ENCODE measurements at regions not wholly inside any gene's neighbourhood (a gene's known extent, or its start where the extent isn't known, plus 50 kb on each side); places are given as distances from the start of the nearest gene placed in this dataset.
"Not testable (repeated sequence)": the region's sequence is repeated elsewhere in the genome, so short reads cannot be mapped to it uniquely, and the experiment has no call there.

DNA sequence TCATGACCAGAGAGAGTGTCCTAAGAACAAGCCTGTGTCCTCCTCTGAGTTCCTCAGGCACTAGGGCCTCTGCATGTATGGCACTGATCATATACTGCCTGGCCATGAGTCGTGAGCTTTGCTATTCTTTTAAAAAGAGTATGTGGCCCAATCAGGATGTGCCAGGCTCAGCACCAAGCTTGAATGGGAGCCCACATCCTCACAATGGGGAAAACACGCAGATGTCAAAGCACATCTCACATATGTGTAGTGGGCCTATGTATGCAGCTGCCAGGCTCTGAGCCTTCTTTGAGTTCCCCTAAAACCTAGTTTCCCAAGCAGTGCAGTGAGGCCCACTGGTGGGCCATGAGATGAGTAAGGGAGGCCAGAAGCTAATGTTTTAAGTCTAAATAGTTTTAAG lies 69.9 kb upstream of the SLC1A4 start:
- H3K9me3 Mint-ChIP-seq = peaks cover 20% of the 10 kb centered on the region
- H3K4me3 Mint-ChIP-seq = peak overlapping the region; percentile 8
- no peaks in the 10 kb centered on the region for H3K36me3 Mint-ChIP-seq (ENCODE audit: low read depth)
- H3K27me3 Mint-ChIP-seq (ENCODE audit: low read depth, poor library complexity) = peaks cover 3% of the 10 kb centered on the region
- H3K27ac Mint-ChIP-seq = no peak overlapping the region
- peaks cover 6% of the 10 kb centered on the region for H3K4me1 Mint-ChIP-seq
- DNase-seq = no peak
- TF ChIP-seq, protein P1, sequence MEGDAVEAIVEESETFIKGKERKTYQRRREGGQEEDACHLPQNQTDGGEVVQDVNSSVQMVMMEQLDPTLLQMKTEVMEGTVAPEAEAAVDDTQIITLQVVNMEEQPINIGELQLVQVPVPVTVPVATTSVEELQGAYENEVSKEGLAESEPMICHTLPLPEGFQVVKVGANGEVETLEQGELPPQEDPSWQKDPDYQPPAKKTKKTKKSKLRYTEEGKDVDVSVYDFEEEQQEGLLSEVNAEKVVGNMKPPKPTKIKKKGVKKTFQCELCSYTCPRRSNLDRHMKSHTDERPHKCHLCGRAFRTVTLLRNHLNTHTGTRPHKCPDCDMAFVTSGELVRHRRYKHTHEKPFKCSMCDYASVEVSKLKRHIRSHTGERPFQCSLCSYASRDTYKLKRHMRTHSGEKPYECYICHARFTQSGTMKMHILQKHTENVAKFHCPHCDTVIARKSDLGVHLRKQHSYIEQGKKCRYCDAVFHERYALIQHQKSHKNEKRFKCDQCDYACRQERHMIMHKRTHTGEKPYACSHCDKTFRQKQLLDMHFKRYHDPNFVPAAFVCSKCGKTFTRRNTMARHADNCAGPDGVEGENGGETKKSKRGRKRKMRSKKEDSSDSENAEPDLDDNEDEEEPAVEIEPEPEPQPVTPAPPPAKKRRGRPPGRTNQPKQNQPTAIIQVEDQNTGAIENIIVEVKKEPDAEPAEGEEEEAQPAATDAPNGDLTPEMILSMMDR (IDR thresholded peaks at IDR 0.05) = no peak

DNA sequence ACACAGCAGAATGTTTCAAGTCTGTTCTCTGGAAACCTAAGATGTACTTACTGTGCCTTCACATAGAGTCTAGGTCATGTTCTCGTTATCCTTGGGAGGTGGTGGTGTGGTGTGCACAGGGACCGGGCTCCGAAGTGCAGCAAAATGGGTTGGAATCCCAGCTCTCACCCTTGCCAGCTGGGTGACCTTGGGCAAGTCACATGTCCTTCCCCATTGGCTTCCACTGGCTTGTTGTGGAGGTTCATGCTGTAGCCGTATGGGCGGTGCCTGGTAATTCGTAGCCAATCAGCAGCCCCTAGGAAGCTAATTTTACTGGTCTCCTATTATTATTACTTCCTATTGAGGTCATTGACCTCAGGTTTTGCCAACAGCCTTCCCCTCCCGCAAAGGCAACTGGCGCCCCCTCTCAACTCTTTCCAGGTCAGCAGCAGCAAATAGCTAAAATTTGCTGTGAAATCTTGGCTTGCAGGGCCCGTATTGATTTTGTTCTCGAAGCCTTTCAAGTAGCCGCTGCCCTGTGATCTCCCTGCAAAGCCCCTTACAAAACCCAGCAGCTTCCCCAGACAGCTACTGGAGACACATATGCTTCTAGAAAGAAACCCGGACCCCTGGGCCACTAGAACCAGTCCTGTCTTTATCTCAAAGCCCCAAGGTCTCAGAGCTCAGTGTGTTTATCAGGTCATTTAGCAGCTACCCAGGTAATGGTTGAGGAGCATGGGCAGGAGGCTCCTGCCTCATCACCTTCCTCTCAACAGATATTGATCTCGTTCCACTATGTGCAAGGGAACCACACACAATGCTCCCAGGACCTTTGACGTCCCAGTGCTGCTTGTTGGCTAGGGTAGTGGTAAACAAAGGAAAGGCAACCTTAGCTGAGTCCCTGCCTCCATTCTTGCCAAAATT lies 66.5 kb upstream of the SLC1A4 start:
- H3K27ac Mint-ChIP-seq = peak overlapping the region; percentile 39

DNA sequence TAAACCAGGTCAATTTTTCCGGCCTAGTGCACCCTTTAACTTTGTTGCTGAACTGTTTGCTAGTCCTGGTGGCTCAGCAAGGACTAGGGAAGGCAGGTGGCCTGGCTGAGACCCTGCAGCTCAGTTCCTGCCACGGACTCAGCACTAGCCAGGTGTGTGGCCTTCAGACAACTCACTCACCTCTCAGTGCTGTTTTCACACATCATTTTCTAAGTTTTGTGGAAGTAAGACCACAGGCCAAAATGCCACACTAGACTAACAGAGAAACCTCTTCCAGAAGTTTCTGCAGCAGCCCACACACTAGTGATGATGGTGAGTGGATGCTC lies 65.9 kb upstream of the SLC1A4 start:
- Mint-ChIP-seq H3K36me3 (ENCODE audit: low read depth) (no peaks in the 10 kb centered on the region), H3K4me3 (no peak overlapping the region), H3K27ac (no peak overlapping the region), H3K9me3 (peaks cover 38% of the 10 kb centered on the region), H3K4me1 (no peaks in the 10 kb centered on the region), H3K27me3 (ENCODE audit: low read depth, poor library complexity) (peaks cover 16% of the 10 kb centered on the region)
- TF ChIP-seq, protein P1 (IDR thresholded peaks at IDR 0.05) = no peak
- no peak for DNase-seq

More for the DNA sequence above, 66.5 kb upstream of the SLC1A4 start:
- no peaks in the 10 kb centered on the region for H3K4me1 Mint-ChIP-seq
- peaks cover 14% of the 10 kb centered on the region for H3K27me3 Mint-ChIP-seq (ENCODE audit: low read depth, poor library complexity)
- no peak for DNase-seq
- TF ChIP-seq, protein P1 (IDR thresholded peaks at IDR 0.05) = no peak
- H3K9me3 Mint-ChIP-seq = peaks cover 42% of the 10 kb centered on the region
- H3K36me3 Mint-ChIP-seq (ENCODE audit: low read depth) = no peaks in the 10 kb centered on the region
- no peak overlapping the region for H3K4me3 Mint-ChIP-seq

DNA sequence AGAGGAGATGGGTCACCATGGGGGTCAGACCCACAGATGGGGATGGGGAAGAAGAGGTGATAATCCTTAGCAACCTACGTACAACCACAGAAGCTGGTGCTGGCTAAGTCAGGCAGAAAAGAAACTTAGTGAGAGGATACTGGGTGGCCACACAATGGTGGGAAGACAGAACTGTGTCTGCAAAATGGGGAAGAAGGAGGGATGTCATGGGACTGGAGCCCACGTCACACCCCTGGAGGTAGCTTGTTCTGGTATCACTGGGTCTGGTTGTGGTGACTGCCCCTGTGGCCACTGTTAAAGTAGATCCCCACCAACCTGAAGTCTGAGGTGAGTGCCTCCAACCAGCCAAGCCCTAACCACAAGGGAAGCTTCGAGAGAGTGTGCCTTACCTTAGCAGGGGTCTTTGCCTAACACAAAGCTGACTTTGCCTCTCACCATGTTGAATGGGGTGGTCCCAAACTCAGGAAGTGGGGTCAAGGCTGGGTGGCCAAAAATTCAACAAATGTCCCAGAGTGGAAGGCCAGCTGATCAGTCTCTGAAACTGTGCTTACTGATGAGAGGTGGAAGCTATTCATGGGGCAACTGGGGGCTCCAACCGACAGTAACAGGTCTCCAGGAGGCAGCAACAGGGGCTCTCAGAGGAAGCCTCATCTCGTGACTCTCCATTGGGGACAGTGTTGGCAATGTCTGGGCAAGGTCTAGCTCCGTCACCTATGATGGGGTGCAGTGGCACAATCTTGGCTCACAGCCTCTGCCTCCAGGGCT lies 64.8 kb upstream of the SLC1A4 start:
- TF ChIP-seq, protein P1 (IDR thresholded peaks at IDR 0.05) = no peak
- Mint-ChIP-seq H3K9me3 (peaks cover 28% of the 10 kb centered on the region), H3K4me3 (no peak overlapping the region), H3K27ac (no peak overlapping the region), H3K4me1 (no peaks in the 10 kb centered on the region), H3K27me3 (ENCODE audit: low read depth, poor library complexity) (peaks cover 20% of the 10 kb centered on the region), H3K36me3 (ENCODE audit: low read depth) (no peaks in the 10 kb centered on the region)
- no peak for DNase-seq

DNA sequence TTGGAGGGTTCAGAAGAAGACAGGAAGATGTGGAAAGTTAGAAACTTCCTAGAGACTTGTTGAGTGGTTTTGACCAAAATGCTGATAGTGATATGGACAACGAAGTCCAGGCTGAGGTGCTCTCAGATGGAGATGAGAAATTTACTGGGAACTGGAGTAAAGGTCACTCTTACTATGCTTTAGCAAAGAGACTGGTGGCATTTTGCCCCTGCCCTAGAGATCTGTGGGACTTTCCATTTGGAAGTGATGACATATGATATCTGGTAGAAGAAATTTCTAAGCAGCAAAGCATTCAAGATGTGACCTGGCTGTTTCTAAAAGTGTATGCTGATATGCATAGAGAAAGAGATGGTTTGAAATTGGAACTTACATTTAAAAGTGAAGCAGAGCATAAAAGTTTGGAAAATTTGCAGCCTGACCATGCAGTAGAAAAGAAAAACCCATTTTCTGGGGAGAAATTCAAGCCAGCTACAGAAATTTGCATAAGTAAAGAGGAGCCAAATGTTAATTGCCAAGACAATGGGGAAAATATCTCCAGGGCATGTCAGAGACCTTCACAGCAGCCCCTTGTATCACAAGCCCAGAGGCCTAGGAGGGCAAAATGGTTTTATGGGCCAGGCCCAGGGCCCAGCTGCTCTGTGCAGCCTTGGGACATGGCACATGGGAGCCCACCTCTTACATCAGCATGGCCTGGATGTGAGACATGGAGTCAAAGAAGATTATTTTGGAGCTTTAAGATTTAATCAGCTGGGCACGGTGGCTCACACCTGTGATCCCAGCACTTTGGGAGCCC lies 63.1 kb upstream of the SLC1A4 start:
- H3K4me3 Mint-ChIP-seq; DNase-seq; H3K27ac Mint-ChIP-seq; H3K36me3 Mint-ChIP-seq (ENCODE audit: low read depth); H3K4me1 Mint-ChIP-seq: not testable (repeated sequence)
- Mint-ChIP-seq H3K27me3 (ENCODE audit: low read depth, poor library complexity) (peaks cover 24% of the 10 kb centered on the region), H3K9me3 (peaks cover 28% of the 10 kb centered on the region)

DNA sequence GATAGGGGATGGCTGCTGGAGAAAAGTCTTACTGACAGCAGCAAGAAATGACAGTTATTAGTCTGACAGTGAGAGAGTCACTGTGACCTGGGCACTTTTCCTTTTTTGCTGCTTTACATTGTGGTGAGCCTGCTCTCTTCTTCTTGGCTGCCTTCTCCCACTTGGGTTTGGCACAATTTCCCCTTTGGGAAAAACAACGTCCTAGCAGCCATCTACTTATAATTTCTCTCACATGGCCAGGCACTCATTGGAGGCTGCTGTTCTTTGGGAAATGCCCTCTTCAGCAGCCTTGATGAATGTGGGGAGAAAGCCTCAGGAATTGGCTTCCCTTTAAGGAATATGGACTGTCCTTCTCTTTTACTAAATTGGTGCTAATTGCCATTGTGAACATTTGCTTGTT lies 60.4 kb upstream of the SLC1A4 start:
- Mint-ChIP-seq H3K27ac (no peak overlapping the region), H3K9me3 (peaks cover 27% of the 10 kb centered on the region), H3K36me3 (ENCODE audit: low read depth) (no peaks in the 10 kb centered on the region), H3K27me3 (ENCODE audit: low read depth, poor library complexity) (peaks cover 39% of the 10 kb centered on the region), H3K4me1 (no peaks in the 10 kb centered on the region), H3K4me3 (no peak overlapping the region)
- DNase-seq = no peak
- TF ChIP-seq, protein P1 (IDR thresholded peaks at IDR 0.05) = no peak
